HCT116 (cell line): ENCODE measurements at regions not wholly inside any gene's neighbourhood (a gene's known extent, or its start where the extent isn't known, plus 50 kb on each side); places are given as distances from the start of the nearest gene placed in this dataset.

Source experiments
- ATAC-seq: fragments of 200-7000 bp; cut with Tn5 transposase; 2 replicates; pipeline ENCODE4 v1.9.1; 2020; ENCODE audit warnings: mild to moderate bottlenecking, moderate library complexity
- BruUV-seq: library from RNA; stranded (reverse); fragments of 400-500 nt; replicated peaks from 2 replicates; lab custom pipeline; 2021; lab: Mats Ljungman, UMichigan
- CTCF ChIA-PET: fragments of 300-600 bp; sonication (Branson Sonifier 250); formaldehyde crosslinking; loops from one replicate; lab custom pipeline; 2021; ENCODE audit warnings: antibody characterized with exemption; lab: Charles Lee
- POLR2A ChIA-PET: fragments of 300-600, 350-600 bp; sonication (Branson Sonifier 250); formaldehyde crosslinking; loops from one replicate; lab custom pipeline; 2021; ENCODE audit warnings: antibody characterized with exemption; lab: Charles Lee
- RAD21 ChIA-PET, 2 experiments: fragments of 300-600 bp; sonication (Branson Sonifier 250); formaldehyde crosslinking; loops; one replicate each; lab custom pipeline; 2023; ENCODE audit warnings: low total read pairs in 2 of 2; ENCODE audit not compliant: uncharacterized antibody in 2 of 2, unreplicated experiment in 2 of 2, low non-redundant PET in 1 of 2; lab: Charles Lee
- DNase-seq: peaks from one replicate; pipeline ENCODE4 v3.0.0-alpha.2; 2010; ENCODE audit warnings: low read depth, low spot score
- H2AFZ ChIP-seq: fragments of 200-600 bp; shearing (Covaris generic), sonication (generic); 2 replicates; pipeline ENCODE4 v1.6.1; 2017; ENCODE audit warnings: low read depth, mixed run types, mixed read lengths, antibody characterized with exemption, low read length; ENCODE audit not compliant: poor library complexity, severe bottlenecking
- H3K27ac ChIP-seq: 2 replicates; pipeline ENCODE4 v1.5.1; 2012; ENCODE audit warnings: low read depth, low read length
- H3K27me3 ChIP-seq: fragments of 200-600 bp; sonication (generic); 2 replicates; pipeline ENCODE4 v1.6.1; 2016; ENCODE audit warnings: mixed run types, low read length, mixed read lengths; ENCODE audit not compliant: insufficient read depth
- H3K36me3 ChIP-seq, 2 experiments: fragments of 200-500 bp in 1 of 2; fragments of 200-600 bp in 1 of 2; sonication (Bioruptor generic) in 1 of 2; sonication (generic) in 1 of 2; 2 replicates each; pipeline versions ENCODE4 v1.5.1 to v1.6.1; 2014 to 2016; ENCODE audit warnings: low read length in 2 of 2, inconsistent platforms in 1 of 2, mixed read lengths in 1 of 2, mixed run types in 1 of 2; ENCODE audit not compliant: insufficient read depth in 2 of 2, control insufficient read depth in 1 of 2
- H3K4me1 ChIP-seq, 2 experiments: fragments of 200-600 bp in 1 of 2; sonication (generic) in 1 of 2; 2 replicates each; pipeline versions ENCODE4 v1.5.1 to v1.6.1; 2012 to 2017; ENCODE audit warnings: low read length in 2 of 2, inconsistent platforms in 1 of 2, mild to moderate bottlenecking in 1 of 2, mixed read lengths in 1 of 2, mixed run types in 1 of 2, moderate library complexity in 1 of 2; ENCODE audit not compliant: insufficient read depth in 2 of 2, control insufficient read depth in 1 of 2
- H3K4me2 ChIP-seq: fragments of 200-600 bp; sonication (generic); 2 replicates; pipeline ENCODE4 v1.6.1; 2017; ENCODE audit warnings: mixed run types, low read length, mixed read lengths
- H3K4me3 ChIP-seq, 2 experiments: fragments of 200-600 bp in 1 of 2; sonication (generic) in 1 of 2; replicated peaks in 1 of 2; 2 replicates each; pipeline ENCODE4 v1.5.1; 2011 to 2016; ENCODE audit warnings: low read length in 2 of 2, control low read depth in 1 of 2, low read depth in 1 of 2, mild to moderate bottlenecking in 1 of 2, mixed read lengths in 1 of 2, mixed run types in 1 of 2
- H3K79me2 ChIP-seq: fragments of 200-600 bp; sonication (generic); 2 replicates; pipeline ENCODE4 v1.6.1; 2017; ENCODE audit warnings: mild to moderate bottlenecking, mixed run types, low read length, moderate library complexity, mixed read lengths; ENCODE audit not compliant: insufficient read depth
- H3K9ac ChIP-seq: fragments of 200-600 bp; sonication (generic); 2 replicates; pipeline ENCODE4 v1.6.1; 2016; ENCODE audit warnings: low read length, mixed read lengths
- H3K9me2 ChIP-seq: fragments of 200-600 bp; sonication (generic), shearing (Covaris generic); 2 replicates; pipeline ENCODE4 v1.6.1; 2017; ENCODE audit warnings: mixed run types, mild to moderate bottlenecking, moderate library complexity; ENCODE audit not compliant: insufficient read depth
- H3K9me3 ChIP-seq, 2 experiments: fragments of 200-500 bp in 1 of 2; fragments of 200-600 bp in 1 of 2; sonication (Bioruptor generic) in 1 of 2; sonication (generic) in 1 of 2; 2 replicates each; pipeline ENCODE4 v1.6.1; 2014 to 2017; ENCODE audit warnings: low read length in 2 of 2, mixed read lengths in 2 of 2, inconsistent platforms in 1 of 2, low read depth in 1 of 2, mild to moderate bottlenecking in 1 of 2, mixed run types in 1 of 2, moderate library complexity in 1 of 2; ENCODE audit not compliant: control insufficient read depth in 1 of 2, insufficient read depth in 1 of 2
- H4K20me1 ChIP-seq: fragments of 200-600 bp; sonication (generic), shearing (Covaris generic); 2 replicates; pipeline ENCODE4 v1.6.1; 2017; ENCODE audit warnings: mixed run types, mild to moderate bottlenecking, moderate library complexity; ENCODE audit not compliant: insufficient read depth
- EZH2 ChIP-seq: fragments of 200-600 bp; sonication (generic); IDR thresholded peaks from 2 replicates; pipeline ENCODE4 v1.6.1; 2017; ENCODE audit warnings: antibody characterized with exemption, mixed run types
- EZH2phosphoT487 ChIP-seq: fragments of 200-600 bp; IDR thresholded peaks from 2 replicates; pipeline ENCODE4 v1.6.1; 2018; ENCODE audit warnings: antibody characterized with exemption, borderline replicate concordance
- FOSL1 ChIP-seq: IDR thresholded peaks from 2 replicates; pipeline ENCODE4 v1.6.1; 2012; ENCODE audit warnings: low read depth
- POLR2AphosphoS5 ChIP-seq: IDR thresholded peaks from 2 replicates; pipeline ENCODE4 v1.6.1; 2011; ENCODE audit warnings: mild to moderate bottlenecking, low read depth, low read length, moderate library complexity
- RAD21 ChIP-seq: IDR thresholded peaks from 2 replicates; pipeline ENCODE4 v1.6.1; 2012; ENCODE audit warnings: low read depth, mild to moderate bottlenecking
- intact Hi-C: fragments of 100-400 bp; cut with micrococcal nuclease; formaldehyde crosslinking; loops from 2 replicates; pipeline ENCODE4 v1.10.0; 2022
- TF ChIP-seq, protein P1 (sequence below), 3 experiments: fragments of 200-600 bp in 1 of 3; sonication (generic) in 1 of 3; IDR thresholded peaks in 2 of 3; conservative IDR thresholded peaks in 1 of 3; 2 replicates each; pipeline ENCODE4 v1.5.1; 2012 to 2017; ENCODE audit warnings: low read depth in 2 of 3, low read length in 2 of 3, antibody characterized with exemption in 1 of 3, borderline replicate concordance in 1 of 3, control low read depth in 1 of 3, mild to moderate bottlenecking in 1 of 3, mixed read lengths in 1 of 3, mixed run types in 1 of 3, moderate library complexity in 1 of 3; ENCODE audit not compliant: insufficient read depth in 1 of 3

DNA sequence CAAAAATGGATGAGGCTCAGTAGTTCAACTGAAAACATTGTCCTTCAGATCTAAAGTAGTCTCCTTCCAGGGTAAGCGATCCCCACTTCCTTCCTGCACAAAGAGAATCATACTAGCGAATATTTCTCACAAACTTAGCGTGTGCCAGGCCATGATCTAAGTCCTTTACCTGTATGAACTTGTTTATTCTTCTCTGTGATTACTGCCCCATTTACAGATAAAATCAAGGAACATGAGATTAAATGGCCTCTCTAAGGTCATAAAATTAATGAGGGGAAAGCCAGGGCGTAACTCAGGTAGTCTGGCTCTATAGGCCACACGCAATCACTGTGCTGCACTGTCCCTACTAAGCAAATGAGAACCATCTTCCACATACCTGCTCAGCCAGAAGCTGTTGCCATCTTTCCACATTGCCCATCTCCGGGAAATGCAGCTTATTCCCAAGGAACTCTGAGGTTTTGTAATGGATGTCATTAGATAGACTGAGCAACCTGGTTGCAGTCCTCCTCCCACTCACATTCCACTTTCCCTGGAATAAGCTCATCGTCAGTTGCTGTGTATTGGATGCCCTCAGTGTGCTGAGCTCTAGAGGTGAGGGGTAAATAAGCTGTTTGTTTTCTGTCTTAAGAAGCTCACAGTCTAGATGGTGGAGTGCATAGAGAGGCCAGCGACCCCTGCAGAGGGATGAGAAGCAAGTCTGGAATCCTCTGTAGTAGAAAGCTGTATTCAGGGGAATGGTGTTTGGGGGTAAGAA, 146.3 kb downstream of the SNX19 start:
- TF ChIP-seq EZH2 (no peak), POLR2AphosphoS5 (no peak), FOSL1 (no peak), RAD21 (no peak)
- TF ChIP-seq, all 23 proteins: peak for 0
- Histone ChIP-seq H3K9ac (no peak overlapping the region), H3K79me2 (no peaks in the 10 kb centered on the region), H3K4me3 (no peak overlapping the region), H3K36me3 (no peaks in the 10 kb centered on the region), H4K20me1 (no peaks in the 10 kb centered on the region), H3K4me1 (no peaks in the 10 kb centered on the region), H3K27ac (no peak overlapping the region), H2AFZ (no peak overlapping the region), H3K9me3 (no peaks in the 10 kb centered on the region; a peak in 1 of 4 replicates), H3K4me2 (no peak overlapping the region), H3K27me3 (peaks cover 5% of the 10 kb centered on the region), H3K9me2 (no peaks in the 10 kb centered on the region)
- no peak for DNase-seq
- ChIA-PET CTCF (no interaction called here), RAD21 (interaction anchor here in 1 of 2 experiments (0.6 kb wide), 1 partner anchor 57 kb away, joined by 8 read pairs; no protein-coding TSS in a partner anchor), POLR2A (no interaction called here)
- ATAC-seq: no peak
- intact Hi-C loops: no loop called here
- no TSS peak for BruUV-seq

DNA sequence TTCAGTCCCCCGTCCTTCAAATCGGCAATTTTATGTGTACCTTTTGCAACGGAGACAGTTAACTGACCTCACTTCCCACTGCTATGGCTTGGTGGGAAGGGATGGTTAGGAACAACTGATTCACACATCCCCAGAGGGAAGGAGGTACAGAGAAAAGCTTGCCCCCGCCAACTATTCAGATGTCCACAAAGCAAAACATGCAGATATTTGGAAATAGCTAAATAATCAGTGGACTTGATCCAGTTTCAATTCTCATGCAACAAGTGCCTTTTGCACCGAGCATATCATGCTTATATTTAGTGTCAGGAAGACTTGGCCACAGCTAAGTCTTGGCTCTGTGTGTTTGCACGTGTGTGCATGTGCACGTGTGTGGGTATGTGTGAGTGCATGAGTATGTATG, 144.6 kb downstream of the SNX19 start:
- TF ChIP-seq, protein P1, sequence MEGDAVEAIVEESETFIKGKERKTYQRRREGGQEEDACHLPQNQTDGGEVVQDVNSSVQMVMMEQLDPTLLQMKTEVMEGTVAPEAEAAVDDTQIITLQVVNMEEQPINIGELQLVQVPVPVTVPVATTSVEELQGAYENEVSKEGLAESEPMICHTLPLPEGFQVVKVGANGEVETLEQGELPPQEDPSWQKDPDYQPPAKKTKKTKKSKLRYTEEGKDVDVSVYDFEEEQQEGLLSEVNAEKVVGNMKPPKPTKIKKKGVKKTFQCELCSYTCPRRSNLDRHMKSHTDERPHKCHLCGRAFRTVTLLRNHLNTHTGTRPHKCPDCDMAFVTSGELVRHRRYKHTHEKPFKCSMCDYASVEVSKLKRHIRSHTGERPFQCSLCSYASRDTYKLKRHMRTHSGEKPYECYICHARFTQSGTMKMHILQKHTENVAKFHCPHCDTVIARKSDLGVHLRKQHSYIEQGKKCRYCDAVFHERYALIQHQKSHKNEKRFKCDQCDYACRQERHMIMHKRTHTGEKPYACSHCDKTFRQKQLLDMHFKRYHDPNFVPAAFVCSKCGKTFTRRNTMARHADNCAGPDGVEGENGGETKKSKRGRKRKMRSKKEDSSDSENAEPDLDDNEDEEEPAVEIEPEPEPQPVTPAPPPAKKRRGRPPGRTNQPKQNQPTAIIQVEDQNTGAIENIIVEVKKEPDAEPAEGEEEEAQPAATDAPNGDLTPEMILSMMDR (IDR thresholded peaks at IDR 0.05 in 2 of 3, conservative IDR thresholded peaks at IDR 0.05 in 1 of 3; ENCODE audit: borderline replicate concordance in 1 of 3, insufficient read depth in 1 of 3, low read depth in 2 of 3, low read length in 2 of 3): no peak
- no peak for TF ChIP-seq EZH2phosphoT487
- Histone ChIP-seq H3K9ac (no peak overlapping the region), H3K36me3 (no peaks in the 10 kb centered on the region), H3K4me2 (no peak overlapping the region), H3K79me2 (no peaks in the 10 kb centered on the region), H3K27ac (no peak overlapping the region), H3K9me3 (no peaks in the 10 kb centered on the region; a peak in 1 of 4 replicates), H2AFZ (no peak overlapping the region), H3K27me3 (no peaks in the 10 kb centered on the region; the same call in 1 of the 2 replicates), H3K9me2 (no peaks in the 10 kb centered on the region), H3K4me1 (no peaks in the 10 kb centered on the region), H3K4me3 (no peak overlapping the region), H4K20me1 (no peaks in the 10 kb centered on the region)
- POLR2A ChIA-PET: no interaction called here
- RAD21 ChIA-PET: no interaction called here
- no peak for ATAC-seq
- CTCF ChIA-PET: no interaction called here
- DNase-seq: no peak
- BruUV-seq: no TSS peak
- intact Hi-C loops: no loop called here
